ENCODE measurements at regions not wholly inside any gene's neighbourhood (a gene's known extent, or its start where the extent isn't known, plus 50 kb on each side); places are given as distances from the start of the nearest gene placed in this dataset.

DNA sequence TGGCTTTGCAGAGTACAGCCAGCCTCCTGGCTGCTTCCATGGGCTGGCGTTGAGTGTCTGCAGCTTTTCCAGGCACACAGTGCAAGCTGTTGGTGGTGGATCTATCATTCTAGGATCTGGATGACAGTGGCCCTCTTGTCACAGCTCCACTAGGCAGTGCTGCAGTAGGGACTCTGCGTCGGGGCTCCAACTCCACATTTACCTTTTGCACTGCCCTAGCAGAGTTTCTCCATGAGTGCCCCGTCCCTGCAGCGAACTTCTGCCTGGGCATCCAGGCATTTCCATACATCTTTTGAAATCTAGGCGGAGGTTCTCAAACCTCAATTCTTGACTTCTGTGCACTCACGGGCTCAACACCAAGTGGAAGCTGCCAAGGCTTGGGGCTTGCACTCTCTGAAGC, 1697.3 kb upstream of the MIR17HG start:
- TF ChIP-seq, protein P1, sequence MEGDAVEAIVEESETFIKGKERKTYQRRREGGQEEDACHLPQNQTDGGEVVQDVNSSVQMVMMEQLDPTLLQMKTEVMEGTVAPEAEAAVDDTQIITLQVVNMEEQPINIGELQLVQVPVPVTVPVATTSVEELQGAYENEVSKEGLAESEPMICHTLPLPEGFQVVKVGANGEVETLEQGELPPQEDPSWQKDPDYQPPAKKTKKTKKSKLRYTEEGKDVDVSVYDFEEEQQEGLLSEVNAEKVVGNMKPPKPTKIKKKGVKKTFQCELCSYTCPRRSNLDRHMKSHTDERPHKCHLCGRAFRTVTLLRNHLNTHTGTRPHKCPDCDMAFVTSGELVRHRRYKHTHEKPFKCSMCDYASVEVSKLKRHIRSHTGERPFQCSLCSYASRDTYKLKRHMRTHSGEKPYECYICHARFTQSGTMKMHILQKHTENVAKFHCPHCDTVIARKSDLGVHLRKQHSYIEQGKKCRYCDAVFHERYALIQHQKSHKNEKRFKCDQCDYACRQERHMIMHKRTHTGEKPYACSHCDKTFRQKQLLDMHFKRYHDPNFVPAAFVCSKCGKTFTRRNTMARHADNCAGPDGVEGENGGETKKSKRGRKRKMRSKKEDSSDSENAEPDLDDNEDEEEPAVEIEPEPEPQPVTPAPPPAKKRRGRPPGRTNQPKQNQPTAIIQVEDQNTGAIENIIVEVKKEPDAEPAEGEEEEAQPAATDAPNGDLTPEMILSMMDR (IDR thresholded peaks at IDR 0.05): no peak
- TF ChIP-seq EZH2 (IDR thresholded peaks at IDR 0.05): no peak

All from neural progenitor cell (in vitro differentiated cells).